ENCODE measurements at regions not wholly inside any gene's neighbourhood (a gene's known extent, or its start where the extent isn't known, plus 50 kb on each side); places are given as distances from the start of the nearest gene placed in this dataset.

DNA sequence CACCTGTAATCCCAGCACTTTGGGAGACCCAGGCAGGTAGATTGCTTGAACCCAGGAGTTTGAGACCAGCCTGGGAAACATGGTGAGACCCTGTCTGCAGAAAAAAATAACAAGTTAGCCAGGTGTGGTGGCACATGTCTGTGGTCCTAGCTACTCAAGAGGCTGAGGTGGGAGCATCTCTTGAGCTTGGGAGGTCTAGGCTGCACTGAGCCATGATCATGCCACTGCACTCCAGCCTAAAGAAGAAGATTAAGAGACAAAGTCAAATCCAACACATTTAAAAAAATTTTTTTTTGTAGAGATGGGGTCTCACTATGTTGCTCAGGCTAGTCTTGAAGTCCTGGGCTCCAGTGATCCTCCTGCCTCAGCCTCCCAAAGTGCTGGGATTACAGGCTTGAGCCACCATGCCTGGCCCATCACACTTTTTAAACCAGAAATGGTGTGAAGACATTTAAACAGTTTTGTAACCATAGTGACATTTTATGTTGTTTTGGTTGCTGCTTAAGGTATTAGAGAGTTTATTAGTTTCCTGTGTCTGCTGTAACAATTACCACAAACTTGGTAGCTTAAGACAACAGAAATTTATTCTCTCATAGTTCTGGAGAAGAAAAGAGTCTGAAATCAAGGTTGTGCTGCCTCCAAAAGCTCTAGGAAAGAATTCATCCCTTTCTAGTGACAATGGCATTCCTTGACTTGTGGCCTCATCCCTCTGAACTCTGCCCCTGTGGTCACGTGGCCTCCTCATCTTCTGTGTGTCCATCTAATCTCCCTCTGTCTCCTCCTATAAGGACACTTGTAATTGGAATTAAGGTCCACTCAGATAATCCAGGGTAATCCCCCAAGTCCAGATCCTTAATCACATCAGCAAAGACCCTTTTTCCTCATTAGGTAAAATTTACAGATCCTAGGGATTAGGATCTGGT is 104.6 kb upstream of the TNFAIP3 start:
- DNase-seq (ENCODE audit: low read depth): no peak
- H3K4me3 ChIP-seq (ENCODE audit: control insufficient read depth, low read depth, low read length): no peak overlapping the region
- TF ChIP-seq, protein P1, sequence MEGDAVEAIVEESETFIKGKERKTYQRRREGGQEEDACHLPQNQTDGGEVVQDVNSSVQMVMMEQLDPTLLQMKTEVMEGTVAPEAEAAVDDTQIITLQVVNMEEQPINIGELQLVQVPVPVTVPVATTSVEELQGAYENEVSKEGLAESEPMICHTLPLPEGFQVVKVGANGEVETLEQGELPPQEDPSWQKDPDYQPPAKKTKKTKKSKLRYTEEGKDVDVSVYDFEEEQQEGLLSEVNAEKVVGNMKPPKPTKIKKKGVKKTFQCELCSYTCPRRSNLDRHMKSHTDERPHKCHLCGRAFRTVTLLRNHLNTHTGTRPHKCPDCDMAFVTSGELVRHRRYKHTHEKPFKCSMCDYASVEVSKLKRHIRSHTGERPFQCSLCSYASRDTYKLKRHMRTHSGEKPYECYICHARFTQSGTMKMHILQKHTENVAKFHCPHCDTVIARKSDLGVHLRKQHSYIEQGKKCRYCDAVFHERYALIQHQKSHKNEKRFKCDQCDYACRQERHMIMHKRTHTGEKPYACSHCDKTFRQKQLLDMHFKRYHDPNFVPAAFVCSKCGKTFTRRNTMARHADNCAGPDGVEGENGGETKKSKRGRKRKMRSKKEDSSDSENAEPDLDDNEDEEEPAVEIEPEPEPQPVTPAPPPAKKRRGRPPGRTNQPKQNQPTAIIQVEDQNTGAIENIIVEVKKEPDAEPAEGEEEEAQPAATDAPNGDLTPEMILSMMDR (IDR thresholded peaks at IDR 0.05; ENCODE audit: control insufficient read depth, insufficient read depth, low read depth, low read length, missing control alignments): no peak

- no peak for DNase-seq (ENCODE audit: low read depth)
- TF ChIP-seq, protein P1 (IDR thresholded peaks at IDR 0.05; ENCODE audit: control insufficient read depth, insufficient read depth, low read depth, low read length, missing control alignments): no peak
Observed at GRCh38 chr6:137763436-137763835, 103.6 kb upstream of the TNFAIP3 start.

GRCh38 chr6:137763886-137764285 is 103.2 kb upstream of the TNFAIP3 start:
- DNase-seq (ENCODE audit: low read depth): no peak
- TF ChIP-seq, protein P1 (IDR thresholded peaks at IDR 0.05; ENCODE audit: control insufficient read depth, insufficient read depth, low read depth, low read length, missing control alignments): no peak
- no peak overlapping the region for H3K4me3 ChIP-seq (ENCODE audit: control insufficient read depth, low read depth, low read length)

More at GRCh38 chr6:137763436-137763835, 103.6 kb upstream of the TNFAIP3 start:
- H3K4me3 ChIP-seq (ENCODE audit: control insufficient read depth, low read depth, low read length): no peak overlapping the region

GRCh38 chr6:137764464-137764863 is 102.6 kb upstream of the TNFAIP3 start:
- H3K4me3 ChIP-seq (ENCODE audit: control insufficient read depth, low read depth, low read length): no peak overlapping the region
- peak; percentile 65 for DNase-seq (ENCODE audit: low read depth)
- TF ChIP-seq, protein P1 (IDR thresholded peaks at IDR 0.05; ENCODE audit: control insufficient read depth, insufficient read depth, low read depth, low read length, missing control alignments): no peak

DNA sequence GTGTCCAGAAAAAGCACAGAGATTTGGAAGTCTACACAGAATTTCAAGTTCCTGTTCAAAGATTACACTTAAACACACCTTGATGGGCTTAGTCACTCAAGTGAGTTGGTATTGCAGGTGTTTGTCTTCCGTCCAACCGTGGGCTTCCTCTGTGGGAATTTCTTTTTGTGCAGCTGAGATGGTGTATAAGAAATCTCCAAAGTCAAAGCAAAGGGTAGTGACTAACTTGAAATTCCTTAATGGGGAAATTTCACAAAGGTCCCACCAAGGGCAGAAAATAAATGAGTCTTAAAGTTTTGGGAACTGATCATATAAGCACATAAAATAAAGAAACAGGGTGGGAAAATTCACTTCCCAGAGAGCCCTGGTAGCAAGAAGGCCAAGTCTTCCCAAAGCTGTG is 102.0 kb upstream of the TNFAIP3 start:
- TF ChIP-seq, protein P1 (IDR thresholded peaks at IDR 0.05; ENCODE audit: control insufficient read depth, insufficient read depth, low read depth, low read length, missing control alignments): no peak
- no peak for DNase-seq (ENCODE audit: low read depth)
- H3K4me3 ChIP-seq (ENCODE audit: control insufficient read depth, low read depth, low read length): no peak overlapping the region

DNA sequence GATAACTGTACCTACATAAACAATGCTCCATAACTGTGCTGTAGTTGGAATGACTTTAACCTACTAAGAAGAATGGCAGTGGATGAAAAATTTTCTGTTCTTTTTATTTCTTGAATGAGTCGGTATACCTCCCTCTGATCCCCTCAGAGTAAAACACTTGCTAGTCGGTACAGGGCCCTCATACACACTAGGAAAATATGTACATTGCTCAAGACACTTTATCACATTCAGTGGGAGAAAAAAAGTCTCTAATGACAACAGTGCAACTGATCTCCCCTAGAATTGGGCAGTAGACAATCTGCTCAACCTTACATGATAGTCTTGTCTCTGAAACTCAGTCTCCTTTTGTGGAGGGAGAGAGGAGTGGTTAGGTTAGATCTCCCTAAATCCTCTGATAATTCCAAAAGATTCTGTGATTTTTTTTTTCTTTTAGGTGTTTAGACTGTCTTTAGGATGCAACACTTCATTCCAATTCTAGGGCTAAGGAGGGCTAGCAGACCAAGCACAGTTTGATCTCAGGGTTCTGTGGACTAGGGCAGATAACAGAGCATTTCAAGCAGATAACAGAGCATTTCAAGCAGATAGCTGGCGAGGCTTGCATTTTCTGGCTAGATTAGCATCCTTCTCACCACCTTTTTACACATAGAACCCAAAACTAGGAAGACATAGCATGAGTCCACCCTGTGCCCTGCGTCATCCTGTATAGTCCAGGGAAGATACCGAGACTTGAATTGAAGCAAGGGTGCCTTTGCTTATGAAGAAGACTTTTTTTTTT is 100.3 kb upstream of the TNFAIP3 start:
- H3K4me3 ChIP-seq (ENCODE audit: control insufficient read depth, low read depth, low read length): no peak overlapping the region
- TF ChIP-seq, protein P1 (IDR thresholded peaks at IDR 0.05; ENCODE audit: control insufficient read depth, insufficient read depth, low read depth, low read length, missing control alignments): no peak
- no peak for DNase-seq (ENCODE audit: low read depth)
